Germinal center (tissue), 1 donor: ENCODE measurements at regions not wholly inside any gene's neighbourhood (a gene's known extent, or its start where the extent isn't known, plus 50 kb on each side); places are given as distances from the start of the nearest gene placed in this dataset.
"Not testable (repeated sequence)": the region's sequence is repeated elsewhere in the genome, so short reads cannot be mapped to it uniquely, and the experiment has no call there.

Experiments
- DNase-seq: peaks from one replicate; pipeline ENCODE4 v3.0.0; 2012; ENCODE audit warnings: mixed read lengths, low spot score

DNA sequence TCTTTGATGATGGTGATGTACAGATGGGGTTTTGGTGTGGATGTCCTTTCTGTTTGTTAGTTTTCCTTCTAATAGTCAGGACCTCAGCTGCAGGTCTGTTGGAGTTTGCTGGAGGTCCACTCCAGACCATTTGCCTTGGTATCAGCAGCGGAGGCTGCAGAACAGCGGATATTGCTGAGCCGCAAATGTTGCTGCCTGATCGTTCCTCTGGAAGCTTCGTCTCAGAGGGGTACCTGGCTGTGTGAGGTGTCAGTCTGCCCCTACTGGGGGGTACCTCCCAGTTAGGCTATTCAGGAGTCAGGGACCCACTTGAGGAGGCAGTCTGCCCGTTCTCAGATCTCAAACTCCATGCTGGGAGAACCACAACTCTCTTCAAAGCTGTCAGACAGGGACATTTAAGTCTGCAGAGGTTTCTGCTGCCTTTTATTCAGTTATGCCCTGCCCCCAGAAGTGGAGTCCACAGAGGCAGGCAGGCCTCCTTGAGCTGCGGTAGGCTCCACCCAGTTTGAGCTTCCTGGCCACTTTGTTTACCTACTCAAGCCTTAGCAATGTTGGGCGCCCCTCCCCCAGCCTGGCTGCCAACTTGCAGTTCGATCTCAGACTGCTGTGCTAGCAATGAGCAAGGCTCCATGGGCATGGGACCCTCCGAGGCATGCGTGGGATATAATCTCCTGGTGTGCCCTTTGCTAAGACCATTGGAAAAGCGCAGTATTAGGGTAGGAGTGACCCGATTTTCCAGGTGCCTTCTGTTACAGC lies 264.5 kb downstream of the MATN1 start:
- DNase-seq: not testable (repeated sequence)

DNA sequence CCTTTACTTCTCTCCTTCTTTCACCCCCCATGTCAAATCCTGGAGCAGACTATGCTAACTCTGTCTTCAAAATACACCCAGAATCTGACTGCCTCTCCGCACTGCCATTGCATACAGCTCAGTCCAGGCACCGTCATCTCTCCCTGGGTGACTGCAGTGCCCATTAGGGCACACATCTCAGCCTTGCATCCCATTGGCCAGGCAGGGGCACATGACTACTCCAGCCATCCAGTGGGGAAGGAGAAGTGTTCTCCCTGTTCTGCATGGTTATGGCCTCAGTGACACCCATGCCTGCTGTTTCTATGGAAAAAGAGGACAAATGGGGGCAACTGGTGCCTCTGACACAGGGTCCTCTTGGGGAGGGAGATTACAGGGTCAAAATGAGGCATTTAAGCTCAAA lies 270.5 kb downstream of the MATN1 start:
- DNase-seq: no peak

DNA sequence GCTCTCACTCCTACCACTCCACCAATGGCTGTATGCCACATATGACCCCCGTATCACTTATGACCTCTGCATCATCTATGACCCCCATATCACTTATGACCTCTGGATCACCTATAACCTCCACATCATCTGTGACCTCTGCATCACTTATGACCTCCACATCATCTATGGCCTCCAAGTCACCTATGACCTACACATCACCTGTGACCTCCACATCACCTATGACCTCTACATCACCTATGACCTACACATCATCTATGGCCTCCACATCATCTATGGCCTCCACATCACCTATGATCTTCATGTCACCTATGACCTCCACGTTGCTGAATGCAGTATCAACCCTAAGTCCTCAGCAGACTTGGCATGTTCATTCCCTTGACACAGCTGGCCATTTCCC lies 271.2 kb downstream of the MATN1 start:
- DNase-seq: no peak

DNA sequence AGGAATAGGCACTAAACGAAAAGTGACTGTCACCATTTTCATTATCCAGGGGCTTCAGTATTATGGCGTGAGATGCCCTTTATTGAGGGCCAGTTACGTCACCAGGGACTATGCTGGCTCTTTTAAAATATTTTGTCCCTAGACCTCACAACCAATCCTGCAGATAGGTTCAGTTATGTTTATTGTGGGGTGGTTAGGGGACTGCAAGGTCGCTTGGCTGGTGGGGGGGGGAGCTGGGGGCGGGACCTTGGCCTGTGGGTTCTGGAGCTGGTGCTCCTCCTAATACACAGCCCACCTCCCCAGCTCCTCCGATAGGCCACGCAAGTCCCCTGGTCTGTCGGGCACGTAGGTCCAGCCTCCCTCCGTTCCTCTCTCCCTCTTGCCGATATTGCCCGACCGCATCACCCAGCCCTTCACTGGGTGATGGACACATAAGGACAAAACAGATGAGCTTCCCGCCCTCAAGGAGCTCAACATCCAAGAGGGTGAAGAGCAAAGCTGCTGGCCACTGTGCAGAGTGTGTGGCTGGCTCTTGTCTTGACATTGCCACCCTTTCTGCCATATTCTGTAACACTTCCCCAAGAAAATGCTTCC lies 271.8 kb downstream of the MATN1 start:
- DNase-seq: no peak

DNA sequence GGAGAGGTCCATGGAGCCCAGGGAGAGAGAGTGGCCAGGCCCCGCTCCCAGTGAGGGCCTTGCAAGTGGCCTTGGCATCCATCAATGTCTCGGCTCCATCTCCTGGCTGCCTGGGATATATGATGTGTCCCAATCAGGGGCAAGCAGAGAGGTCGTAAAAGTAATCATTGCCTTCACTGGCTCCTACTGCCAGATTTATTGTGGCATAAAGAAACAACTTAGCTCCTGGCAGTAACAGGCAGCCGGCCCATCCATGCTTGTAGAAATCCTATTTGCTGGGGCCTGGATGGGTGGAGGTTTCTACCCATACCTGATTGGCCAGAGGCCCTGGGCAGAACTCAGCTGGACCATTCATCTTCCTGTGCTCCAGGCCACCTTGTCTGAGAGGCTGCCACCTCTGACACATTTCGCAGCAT lies 272.6 kb downstream of the MATN1 start:
- DNase-seq: no peak

- DNase-seq: no peak
These were observed 273.1 kb downstream of the MATN1 start for GRCh38 chr1:30450148-30450817.

GRCh38 chr1:30449428-30450147 lies 273.8 kb downstream of the MATN1 start:
- DNase-seq: no peak

GRCh38 chr1:30449003-30449402 lies 274.4 kb downstream of the MATN1 start:
- DNase-seq: no peak

DNA sequence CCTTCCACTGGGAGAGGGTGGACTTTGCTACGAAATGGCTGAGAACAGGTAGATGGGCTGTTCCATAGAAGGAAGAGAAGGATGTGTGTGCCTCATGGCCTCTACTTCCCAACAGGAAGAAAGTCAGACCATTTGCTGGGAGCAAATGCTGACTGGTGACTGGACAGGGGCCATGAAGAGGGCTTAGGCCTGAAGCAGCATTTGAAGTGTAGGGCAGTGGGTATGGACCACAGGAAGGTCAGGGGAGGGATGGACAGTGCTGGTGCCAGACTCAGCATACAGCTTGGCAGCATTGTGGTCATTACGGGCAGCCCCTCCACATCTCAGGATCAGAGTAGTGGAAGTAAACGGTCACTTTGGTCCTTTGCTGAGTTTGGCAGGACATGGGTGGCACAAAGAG lies 275.7 kb downstream of the MATN1 start:
- no peak for DNase-seq

GRCh38 chr1:30447080-30447479 lies 276.3 kb downstream of the MATN1 start:
- no peak for DNase-seq

DNA sequence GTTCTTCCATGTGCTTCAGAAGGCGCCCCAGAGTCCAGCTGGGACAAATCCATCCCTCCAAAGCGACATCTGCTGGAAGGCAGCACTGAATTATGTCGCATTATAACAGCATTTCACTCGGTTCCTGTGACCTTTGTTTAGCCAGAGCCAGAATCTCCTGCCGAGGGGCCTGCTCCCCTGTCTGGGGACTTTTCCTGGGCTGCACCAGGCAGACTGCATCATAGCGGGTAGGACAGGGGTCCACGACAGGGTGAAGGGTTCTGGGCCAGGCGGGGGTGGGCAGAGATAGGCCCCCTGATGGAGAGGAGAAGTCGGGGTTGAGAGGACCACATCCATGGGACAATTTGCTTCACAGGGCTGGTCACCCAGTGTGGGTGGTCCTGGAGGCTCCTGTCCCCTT lies 276.9 kb downstream of the MATN1 start:
- DNase-seq: no peak

- DNase-seq: no peak
These were observed 277.3 kb downstream of the MATN1 start for GRCh38 chr1:30446095-30446494.

- no peak for DNase-seq
These were observed 277.9 kb downstream of the MATN1 start for GRCh38 chr1:30445449-30445848.

- DNase-seq: no peak
These were observed 278.5 kb downstream of the MATN1 start for GRCh38 chr1:30444850-30445249.

DNA sequence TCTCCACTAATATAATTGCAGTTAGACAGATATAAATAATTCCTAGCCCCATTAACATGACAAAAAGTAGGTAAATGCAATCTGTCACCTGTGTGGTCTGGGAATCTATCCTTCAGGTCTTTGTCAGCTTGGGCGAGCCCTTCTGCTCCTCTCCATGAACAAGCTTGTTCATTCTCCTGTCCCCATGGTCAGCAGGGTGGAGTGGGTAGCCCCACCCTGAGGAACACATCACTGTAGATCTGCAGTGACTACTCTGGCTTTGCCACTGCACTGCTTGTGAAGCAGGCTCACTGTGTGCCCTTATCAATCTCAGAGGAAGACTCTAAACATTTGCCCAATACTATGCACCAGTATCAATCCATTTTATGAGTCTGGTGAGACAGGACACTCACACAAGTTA lies 279.0 kb downstream of the MATN1 start:
- DNase-seq: no peak

DNA sequence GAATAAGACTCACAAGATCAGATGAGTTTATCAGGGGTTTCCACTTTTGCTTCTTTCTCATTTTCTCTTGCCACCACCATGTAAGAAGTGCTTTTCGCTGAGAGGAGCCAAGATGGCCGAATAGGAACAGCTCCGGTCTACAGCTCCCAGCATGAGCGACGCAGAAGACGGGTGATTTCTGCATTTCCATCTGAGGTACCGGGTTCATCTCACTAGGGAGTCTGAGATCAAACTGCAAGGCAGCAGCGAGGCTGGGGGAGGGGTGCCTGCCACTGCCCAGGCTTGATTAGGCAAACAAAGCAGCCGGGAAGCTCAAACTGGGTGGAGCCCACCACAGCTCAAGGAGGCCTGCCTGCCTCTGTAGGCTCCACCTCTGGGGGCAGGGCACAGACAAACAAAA lies 285.1 kb downstream of the MATN1 start:
- not testable (repeated sequence) for DNase-seq

DNA sequence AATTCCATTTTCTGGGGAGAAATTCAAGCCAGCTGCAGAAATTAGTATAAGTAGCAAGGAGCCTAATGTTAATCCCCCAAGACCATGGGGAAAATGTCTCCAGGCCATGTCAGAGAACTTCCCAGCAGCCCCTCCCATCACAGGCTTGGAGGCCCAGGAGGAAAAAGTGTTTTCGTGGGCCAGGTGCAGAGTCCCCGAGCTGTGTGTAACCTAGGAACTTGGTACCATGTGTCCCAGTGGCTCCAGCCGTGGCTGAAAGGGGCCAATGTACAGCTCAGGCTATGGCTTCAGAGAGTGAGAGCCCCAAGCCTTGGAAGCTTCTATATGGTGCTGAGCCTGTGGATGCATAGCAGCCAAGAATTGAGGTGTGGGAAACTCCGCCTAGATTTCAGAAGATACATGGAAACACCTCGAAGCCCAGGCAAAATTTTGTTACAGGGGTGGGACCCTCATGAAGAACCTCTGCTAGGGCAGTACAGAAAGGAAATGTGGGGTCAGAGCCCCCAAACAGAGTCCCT lies 286.3 kb downstream of the MATN1 start:
- DNase-seq: no peak

DNA sequence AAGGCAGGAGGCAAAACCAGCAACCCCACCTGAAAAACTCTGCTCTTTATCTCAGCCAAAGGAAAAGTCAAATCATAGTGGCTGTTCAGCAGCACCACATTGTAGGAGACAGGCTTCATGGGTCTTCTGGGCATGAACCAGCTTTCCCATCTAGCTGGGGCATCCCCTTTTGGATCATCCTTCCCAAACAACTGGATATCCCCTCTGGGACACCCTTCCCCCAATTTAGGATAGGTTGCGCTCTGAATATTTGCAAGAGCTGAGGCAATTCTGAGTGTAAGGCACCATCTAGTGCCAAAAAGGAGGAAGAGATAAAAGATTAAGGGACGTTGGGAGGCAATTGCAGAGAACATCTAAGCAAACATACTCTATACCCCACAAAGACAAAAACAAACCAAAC lies 295.8 kb downstream of the MATN1 start:
- no peak for DNase-seq

DNA sequence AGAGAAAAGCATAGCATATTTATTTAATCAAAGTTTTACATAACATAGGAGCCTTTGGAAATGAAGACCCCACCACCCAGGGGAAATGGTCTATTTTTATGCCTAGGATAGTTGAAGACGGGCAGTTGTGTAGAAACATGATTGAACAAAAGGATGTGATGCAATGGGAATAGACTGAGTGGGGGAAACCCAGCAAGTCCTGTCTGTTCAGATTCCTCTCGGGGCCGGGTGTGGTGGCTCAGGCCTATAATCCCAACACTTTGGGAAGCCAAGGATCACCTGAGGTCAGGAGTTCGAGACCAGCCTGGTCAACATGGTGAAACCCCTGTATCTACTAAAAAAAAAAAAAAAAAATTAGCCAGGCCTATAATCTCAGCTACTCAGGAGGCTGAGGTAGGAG lies 298.3 kb downstream of the MATN1 start:
- no peak for DNase-seq

- no peak for DNase-seq
These were observed 299.8 kb downstream of the MATN1 start for GRCh38 chr1:30423570-30423969.

GRCh38 chr1:30422251-30422650 lies 301.1 kb downstream of the MATN1 start:
- no peak for DNase-seq

DNA sequence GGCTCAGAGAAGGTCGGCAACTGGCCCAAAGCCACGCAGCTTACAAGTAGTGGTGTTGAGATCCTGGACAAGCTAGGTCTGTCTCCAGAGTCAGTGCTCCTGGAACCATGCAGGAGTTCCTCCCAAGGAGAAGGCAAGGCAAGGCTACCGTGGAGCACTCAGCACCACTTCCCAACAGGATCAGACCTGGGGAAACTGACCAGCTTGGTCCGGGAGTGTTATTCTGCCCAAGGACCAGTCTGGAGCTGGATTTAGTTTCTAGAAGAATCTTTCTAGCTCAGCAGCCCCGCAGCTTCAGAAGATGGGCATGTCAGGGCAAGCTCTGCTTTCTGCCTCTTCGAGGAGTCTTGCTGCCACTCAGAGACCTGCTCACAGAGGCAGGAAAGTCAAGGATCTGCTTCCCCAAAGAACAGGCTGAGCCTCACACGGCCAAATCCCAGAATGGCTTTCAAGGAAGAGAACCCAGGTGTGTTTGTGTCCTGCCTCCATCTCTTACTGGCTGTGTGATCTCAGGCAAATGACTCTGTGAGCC lies 302.8 kb downstream of the MATN1 start:
- DNase-seq: no peak
